ENCODE measurements at regions not wholly inside any gene's neighbourhood (a gene's known extent, or its start where the extent isn't known, plus 50 kb on each side); places are given as distances from the start of the nearest gene placed in this dataset.

DNA sequence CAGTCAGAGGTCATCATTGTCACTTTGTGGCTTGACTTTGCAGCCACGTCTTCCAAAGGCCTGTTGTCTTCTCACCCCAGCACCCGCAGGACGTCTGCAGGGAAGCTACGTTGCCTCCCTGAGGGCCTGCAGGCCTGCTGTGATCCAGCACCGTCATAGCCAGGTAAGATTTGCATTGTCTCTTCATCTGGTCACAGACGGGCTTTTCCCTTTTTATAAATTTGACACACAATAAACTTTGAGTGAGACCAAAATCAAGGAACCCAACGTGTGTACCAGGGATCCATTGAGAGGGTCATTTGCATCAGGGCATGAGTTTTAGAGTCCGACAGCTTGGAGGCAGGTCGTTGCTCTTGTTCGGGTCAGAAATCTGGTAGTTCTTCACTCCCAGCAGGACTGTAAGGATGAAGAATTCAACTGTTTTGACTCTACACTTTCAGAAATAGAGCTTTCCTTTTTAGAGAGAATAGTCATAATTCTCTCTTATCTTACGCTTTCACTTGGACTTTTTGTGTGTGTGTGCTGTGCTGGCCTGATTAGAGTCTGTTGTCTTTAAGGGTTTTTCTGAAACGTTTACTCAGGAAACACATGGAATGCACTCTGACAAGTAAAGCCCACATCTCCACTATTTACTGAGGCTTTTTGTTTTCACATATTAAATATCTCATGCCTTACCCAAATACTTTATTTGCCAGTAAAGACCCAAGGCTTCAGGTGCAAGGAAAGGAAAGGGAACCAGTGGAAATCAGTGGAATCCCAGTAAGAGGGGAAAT lies 177.2 kb upstream of the TAB2 start (continued):
- TF ChIP-seq, protein P1, sequence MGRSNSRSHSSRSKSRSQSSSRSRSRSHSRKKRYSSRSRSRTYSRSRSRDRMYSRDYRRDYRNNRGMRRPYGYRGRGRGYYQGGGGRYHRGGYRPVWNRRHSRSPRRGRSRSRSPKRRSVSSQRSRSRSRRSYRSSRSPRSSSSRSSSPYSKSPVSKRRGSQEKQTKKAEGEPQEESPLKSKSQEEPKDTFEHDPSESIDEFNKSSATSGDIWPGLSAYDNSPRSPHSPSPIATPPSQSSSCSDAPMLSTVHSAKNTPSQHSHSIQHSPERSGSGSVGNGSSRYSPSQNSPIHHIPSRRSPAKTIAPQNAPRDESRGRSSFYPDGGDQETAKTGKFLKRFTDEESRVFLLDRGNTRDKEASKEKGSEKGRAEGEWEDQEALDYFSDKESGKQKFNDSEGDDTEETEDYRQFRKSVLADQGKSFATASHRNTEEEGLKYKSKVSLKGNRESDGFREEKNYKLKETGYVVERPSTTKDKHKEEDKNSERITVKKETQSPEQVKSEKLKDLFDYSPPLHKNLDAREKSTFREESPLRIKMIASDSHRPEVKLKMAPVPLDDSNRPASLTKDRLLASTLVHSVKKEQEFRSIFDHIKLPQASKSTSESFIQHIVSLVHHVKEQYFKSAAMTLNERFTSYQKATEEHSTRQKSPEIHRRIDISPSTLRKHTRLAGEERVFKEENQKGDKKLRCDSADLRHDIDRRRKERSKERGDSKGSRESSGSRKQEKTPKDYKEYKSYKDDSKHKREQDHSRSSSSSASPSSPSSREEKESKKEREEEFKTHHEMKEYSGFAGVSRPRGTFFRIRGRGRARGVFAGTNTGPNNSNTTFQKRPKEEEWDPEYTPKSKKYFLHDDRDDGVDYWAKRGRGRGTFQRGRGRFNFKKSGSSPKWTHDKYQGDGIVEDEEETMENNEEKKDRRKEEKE (IDR thresholded peaks at IDR 0.05; ENCODE audit: borderline replicate concordance in 1 of 2, control insufficient read depth in 1 of 2, low read depth in 2 of 2, low read length in 1 of 2) = no peak
- TF ChIP-seq MEF2D (tag; conservative IDR thresholded peaks at IDR 0.05; ENCODE audit: low read depth) = peak; percentile 72; the same call in 1 of the 2 replicates
- peak; percentile 72; the same call in 1 of the 2 replicates for TF ChIP-seq GTF2E2 (tag; IDR thresholded peaks at IDR 0.05)
- no peak for TF ChIP-seq ZNF707 (CRISPR knock-in tag; conservative IDR thresholded peaks at IDR 0.05)
- 0 out of 4 replicates have a peak, but pooled peaks of 1 of the 2 experiments have one; percentile 14 for TF ChIP-seq NRF1 (conservative IDR thresholded peaks at IDR 0.05 in 1 of 2, IDR thresholded peaks at IDR 0.05 in 1 of 2)
- TF ChIP-seq MXI1 (IDR thresholded peaks at IDR 0.05; ENCODE audit: low read depth, low read length) = 0 out of 2 replicates have a peak, but pooled peaks have one; percentile 56
- peak; percentile 46; the same call in 1 of the 2 replicates for TF ChIP-seq TFAP4 (CRISPR knock-in tag; IDR thresholded peaks at IDR 0.05; ENCODE audit: borderline replicate concordance)
- peak; percentile 53; the same call in 1 of the 2 replicates for TF ChIP-seq ILF3 (IDR thresholded peaks at IDR 0.05; ENCODE audit: borderline replicate concordance)
- TF ChIP-seq DIDO1 (tag; IDR thresholded peaks at IDR 0.05; ENCODE audit: low read depth) = no peak
- no peak for TF ChIP-seq CSDE1 (IDR thresholded peaks at IDR 0.05)
- TF ChIP-seq GATAD2B (IDR thresholded peaks at IDR 0.05; ENCODE audit: borderline replicate concordance) = peak; percentile 58; the same call in 1 of the 2 replicates
- TF ChIP-seq MEF2A (IDR thresholded peaks at IDR 0.05; ENCODE audit: control insufficient read depth, low read depth, low read length) = peak; percentile 64; the same call in 1 of the 2 replicates
- TF ChIP-seq ETV5 (CRISPR knock-in tag; IDR thresholded peaks at IDR 0.05; ENCODE audit: low read depth) = peak; percentile 59
- peak; percentile 98 for TF ChIP-seq LEF1 (IDR thresholded peaks at IDR 0.05)
- TF ChIP-seq, protein P2, sequence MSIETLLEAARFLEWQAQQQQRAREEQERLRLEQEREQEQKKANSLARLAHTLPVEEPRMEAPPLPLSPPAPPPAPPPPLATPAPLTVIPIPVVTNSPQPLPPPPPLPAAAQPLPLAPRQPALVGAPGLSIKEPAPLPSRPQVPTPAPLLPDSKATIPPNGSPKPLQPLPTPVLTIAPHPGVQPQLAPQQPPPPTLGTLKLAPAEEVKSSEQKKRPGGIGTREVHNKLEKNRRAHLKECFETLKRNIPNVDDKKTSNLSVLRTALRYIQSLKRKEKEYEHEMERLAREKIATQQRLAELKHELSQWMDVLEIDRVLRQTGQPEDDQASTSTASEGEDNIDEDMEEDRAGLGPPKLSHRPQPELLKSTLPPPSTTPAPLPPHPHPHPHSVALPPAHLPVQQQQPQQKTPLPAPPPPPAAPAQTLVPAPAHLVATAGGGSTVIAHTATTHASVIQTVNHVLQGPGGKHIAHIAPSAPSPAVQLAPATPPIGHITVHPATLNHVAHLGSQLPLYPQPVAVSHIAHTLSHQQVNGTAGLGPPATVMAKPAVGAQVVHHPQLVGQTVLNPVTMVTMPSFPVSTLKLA (conservative IDR thresholded peaks at IDR 0.05) = peak; percentile 71 to 89
- TF ChIP-seq, protein P3, sequence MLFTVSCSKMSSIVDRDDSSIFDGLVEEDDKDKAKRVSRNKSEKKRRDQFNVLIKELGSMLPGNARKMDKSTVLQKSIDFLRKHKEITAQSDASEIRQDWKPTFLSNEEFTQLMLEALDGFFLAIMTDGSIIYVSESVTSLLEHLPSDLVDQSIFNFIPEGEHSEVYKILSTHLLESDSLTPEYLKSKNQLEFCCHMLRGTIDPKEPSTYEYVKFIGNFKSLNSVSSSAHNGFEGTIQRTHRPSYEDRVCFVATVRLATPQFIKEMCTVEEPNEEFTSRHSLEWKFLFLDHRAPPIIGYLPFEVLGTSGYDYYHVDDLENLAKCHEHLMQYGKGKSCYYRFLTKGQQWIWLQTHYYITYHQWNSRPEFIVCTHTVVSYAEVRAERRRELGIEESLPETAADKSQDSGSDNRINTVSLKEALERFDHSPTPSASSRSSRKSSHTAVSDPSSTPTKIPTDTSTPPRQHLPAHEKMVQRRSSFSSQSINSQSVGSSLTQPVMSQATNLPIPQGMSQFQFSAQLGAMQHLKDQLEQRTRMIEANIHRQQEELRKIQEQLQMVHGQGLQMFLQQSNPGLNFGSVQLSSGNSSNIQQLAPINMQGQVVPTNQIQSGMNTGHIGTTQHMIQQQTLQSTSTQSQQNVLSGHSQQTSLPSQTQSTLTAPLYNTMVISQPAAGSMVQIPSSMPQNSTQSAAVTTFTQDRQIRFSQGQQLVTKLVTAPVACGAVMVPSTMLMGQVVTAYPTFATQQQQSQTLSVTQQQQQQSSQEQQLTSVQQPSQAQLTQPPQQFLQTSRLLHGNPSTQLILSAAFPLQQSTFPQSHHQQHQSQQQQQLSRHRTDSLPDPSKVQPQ (CRISPR knock-in tag; IDR thresholded peaks at IDR 0.05; ENCODE audit: borderline replicate concordance) = no peak
- peak; percentile 19; the same call in 1 of the 2 replicates for TF ChIP-seq MYBL2 (IDR thresholded peaks at IDR 0.05; ENCODE audit: low read depth)
- TF ChIP-seq MYBL2 (CRISPR knock-in tag; IDR thresholded peaks at IDR 0.05; ENCODE audit: borderline replicate concordance) = no peak
